ENCODE measurements at regions not wholly inside any gene's neighbourhood (a gene's known extent, or its start where the extent isn't known, plus 50 kb on each side); places are given as distances from the start of the nearest gene placed in this dataset.
"Not testable (repeated sequence)": the region's sequence is repeated elsewhere in the genome, so short reads cannot be mapped to it uniquely, and the experiment has no call there.

GRCh38 chr9:67086862-67087261 lies 94.5 kb upstream of the SPATA31A3 start:
- H3K18ac ChIP-seq (ENCODE audit: low read depth, low read length); DNase-seq: not testable (repeated sequence)
- peak; percentile 21; the same call in 1 of the 2 replicates for ATAC-seq (ENCODE audit: low read depth)

DNA sequence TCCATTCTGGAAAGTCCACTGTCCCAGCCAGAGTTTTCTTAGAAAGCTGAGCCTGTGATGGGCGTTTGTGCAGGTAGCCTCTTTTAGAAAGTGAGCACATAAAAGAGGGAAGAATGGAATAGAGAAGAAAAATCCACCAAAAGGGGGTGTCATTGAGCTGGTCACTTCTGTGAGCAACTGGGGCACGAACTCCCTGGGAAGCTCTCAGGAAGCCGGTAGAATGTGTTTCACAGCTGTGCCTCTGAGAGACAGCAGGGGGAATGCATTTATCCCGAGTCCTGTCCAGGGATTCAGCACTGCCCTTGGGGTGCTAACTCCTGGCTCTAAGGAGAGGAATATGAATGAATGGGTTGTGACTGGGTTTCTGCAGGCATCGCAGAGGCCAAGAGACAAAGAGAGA lies 73.8 kb upstream of the SPATA31A3 start:
- intact Hi-C loops (cut with micrococcal nuclease): not testable (repeated sequence)

More at GRCh38 chr9:67086862-67087261, 94.5 kb upstream of the SPATA31A3 start:
- in situ Hi-C loops (cut with MboI; ENCODE audit: low sequenced_read_pairs); H2BK15ac ChIP-seq (ENCODE audit: low read depth, low read length); H3K4me2 ChIP-seq (ENCODE audit: low read depth, low read length); H3K27ac ChIP-seq (ENCODE audit: insufficient read depth, low read length); BruUV-seq (replicated peaks); H2BK5ac ChIP-seq (ENCODE audit: low read depth, low read length, poor library complexity, severe bottlenecking); POLR2A ChIA-PET (ENCODE audit: unreplicated experiment); H2BK120ac ChIP-seq (ENCODE audit: low read depth, low read length); dilution Hi-C loops (cut with HindIII; ENCODE audit: low sequenced_read_pairs, unreplicated experiment); H3K36me3 ChIP-seq (ENCODE audit: control insufficient read depth, insufficient read depth, low read length); CTCF ChIA-PET; H3K23ac ChIP-seq (ENCODE audit: low read depth, low read length); H3K4me1 ChIP-seq (ENCODE audit: control insufficient read depth, insufficient read depth, low read length); H2AK5ac ChIP-seq (ENCODE audit: low read depth, low read length); H3K9me1 ChIP-seq (ENCODE audit: insufficient read depth, low read length); H3K14ac ChIP-seq (replicated peaks; ENCODE audit: low read depth, low read length); H4K8ac ChIP-seq (ENCODE audit: low read depth in 2 of 2, low read length in 2 of 2); intact Hi-C loops (cut with micrococcal nuclease); H3K79me1 ChIP-seq (ENCODE audit: low read depth in 1 of 2, low read length in 2 of 2); H4K5ac ChIP-seq (ENCODE audit: low read depth, low read length); H3K4ac ChIP-seq (ENCODE audit: low read depth, low read length); H3K9ac ChIP-seq (ENCODE audit: low read depth, low read length); H2AFZ ChIP-seq (replicated peaks; ENCODE audit: low read length, poor library complexity); H3K56ac ChIP-seq (ENCODE audit: extremely low read depth, insufficient read depth, low read length); H4K20me1 ChIP-seq (ENCODE audit: insufficient read depth, low read length); H3K4me3 ChIP-seq (ENCODE audit: insufficient read depth, low read depth, low read length); H4K91ac ChIP-seq (ENCODE audit: insufficient read depth, low read depth, low read length); H3K9me3 ChIP-seq (ENCODE audit: control insufficient read depth, insufficient read depth, low read length); H2AK9ac ChIP-seq (replicated peaks; ENCODE audit: low read depth, low read length, poor library complexity); H2BK20ac ChIP-seq (ENCODE audit: low read depth, low read length); H3K27me3 ChIP-seq (ENCODE audit: control insufficient read depth, insufficient read depth, low read length): not testable (repeated sequence)
- WGBS, 2 experiments (ENCODE audit: extremely low coverage in 2 of 2, insufficient read length in 1 of 2): no CpG with 5 or more reads among the region's 1 CpG

More for the DNA sequence above, 73.8 kb upstream of the SPATA31A3 start:
- ATAC-seq (ENCODE audit: low read depth); H4K8ac ChIP-seq (ENCODE audit: low read depth in 2 of 2, low read length in 2 of 2); H3K4ac ChIP-seq (ENCODE audit: low read depth, low read length); in situ Hi-C loops (cut with MboI; ENCODE audit: low sequenced_read_pairs); H4K5ac ChIP-seq (ENCODE audit: low read depth, low read length); H3K14ac ChIP-seq (replicated peaks; ENCODE audit: low read depth, low read length); H2AFZ ChIP-seq (replicated peaks; ENCODE audit: low read length, poor library complexity); H3K4me3 ChIP-seq (ENCODE audit: insufficient read depth, low read depth, low read length); H3K36me3 ChIP-seq (ENCODE audit: control insufficient read depth, insufficient read depth, low read length); H3K79me1 ChIP-seq (ENCODE audit: low read depth in 1 of 2, low read length in 2 of 2); H3K18ac ChIP-seq (ENCODE audit: low read depth, low read length); dilution Hi-C loops (cut with HindIII; ENCODE audit: low sequenced_read_pairs, unreplicated experiment); H2BK20ac ChIP-seq (ENCODE audit: low read depth, low read length); H3K27me3 ChIP-seq (ENCODE audit: control insufficient read depth, insufficient read depth, low read length); H3K23ac ChIP-seq (ENCODE audit: low read depth, low read length); H2BK5ac ChIP-seq (ENCODE audit: low read depth, low read length, poor library complexity, severe bottlenecking); H3K9me1 ChIP-seq (ENCODE audit: insufficient read depth, low read length); H2AK5ac ChIP-seq (ENCODE audit: low read depth, low read length); H3K9me3 ChIP-seq (ENCODE audit: control insufficient read depth, insufficient read depth, low read length); H4K91ac ChIP-seq (ENCODE audit: insufficient read depth, low read depth, low read length); H3K56ac ChIP-seq (ENCODE audit: extremely low read depth, insufficient read depth, low read length); H3K9ac ChIP-seq (ENCODE audit: low read depth, low read length); H3K4me2 ChIP-seq (ENCODE audit: low read depth, low read length); POLR2A ChIA-PET (ENCODE audit: unreplicated experiment); H2BK15ac ChIP-seq (ENCODE audit: low read depth, low read length); H2AK9ac ChIP-seq (replicated peaks; ENCODE audit: low read depth, low read length, poor library complexity); DNase-seq; H3K4me1 ChIP-seq (ENCODE audit: control insufficient read depth, insufficient read depth, low read length); H2BK120ac ChIP-seq (ENCODE audit: low read depth, low read length); H3K27ac ChIP-seq (ENCODE audit: insufficient read depth, low read length); CTCF ChIA-PET; BruUV-seq (replicated peaks); H4K20me1 ChIP-seq (ENCODE audit: insufficient read depth, low read length): not testable (repeated sequence)
- no CpG with 5 or more reads among the region's 5 CpGs for WGBS, 2 experiments (ENCODE audit: extremely low coverage in 2 of 2, insufficient read length in 1 of 2)
